GM12864 (cell line): ENCODE measurements at regions not wholly inside any gene's neighbourhood (a gene's known extent, or its start where the extent isn't known, plus 50 kb on each side); places are given as distances from the start of the nearest gene placed in this dataset.

ENCODE experiments used
- DNase-seq: peaks from one replicate; pipeline ENCODE4 v3.0.0-alpha.2; 2011; ENCODE audit warnings: low read depth
- H3K4me3 ChIP-seq: 2 replicates; pipeline ENCODE4 v1.5.1; 2011; ENCODE audit warnings: mild to moderate bottlenecking, low read depth, low read length, control low read depth
- CTCF ChIP-seq: IDR thresholded peaks from 2 replicates; pipeline ENCODE4 v1.5.1; 2011; ENCODE audit warnings: low read depth, mild to moderate bottlenecking, moderate library complexity, low read length, control low read depth, inconsistent platforms; ENCODE audit errors: missing control alignments

- DNase-seq: no peak
- no peak for TF ChIP-seq CTCF
- no peak overlapping the region for H3K4me3 ChIP-seq
Measured at GRCh38 chr3:81244231-81244630, 517.2 kb downstream of the GBE1 start.

- peak; percentile 13 for TF ChIP-seq CTCF
- no peak overlapping the region for H3K4me3 ChIP-seq
- DNase-seq: no peak
Measured at GRCh38 chr3:81242871-81243270, 518.6 kb downstream of the GBE1 start.

- TF ChIP-seq CTCF: no peak
- H3K4me3 ChIP-seq: no peak overlapping the region
- DNase-seq: no peak
Measured at GRCh38 chr3:81237181-81237580, 524.3 kb downstream of the GBE1 start.

GRCh38 chr3:81218023-81218422 is 543.4 kb downstream of the GBE1 start:
- no peak for DNase-seq
- H3K4me3 ChIP-seq: no peak overlapping the region
- TF ChIP-seq CTCF: peak; percentile 16

GRCh38 chr3:81217101-81217500 is 544.3 kb downstream of the GBE1 start:
- DNase-seq: no peak
- H3K4me3 ChIP-seq: no peak overlapping the region
- TF ChIP-seq CTCF: no peak

GRCh38 chr3:81216192-81216591 is 545.3 kb downstream of the GBE1 start:
- no peak for TF ChIP-seq CTCF
- H3K4me3 ChIP-seq: no peak overlapping the region
- no peak for DNase-seq

- TF ChIP-seq CTCF: no peak
- no peak overlapping the region for H3K4me3 ChIP-seq
- DNase-seq: no peak
Measured at GRCh38 chr3:81214631-81215030, 546.8 kb downstream of the GBE1 start.
